ENCODE measurements at regions not wholly inside any gene's neighbourhood (a gene's known extent, or its start where the extent isn't known, plus 50 kb on each side); places are given as distances from the start of the nearest gene placed in this dataset.

DNA sequence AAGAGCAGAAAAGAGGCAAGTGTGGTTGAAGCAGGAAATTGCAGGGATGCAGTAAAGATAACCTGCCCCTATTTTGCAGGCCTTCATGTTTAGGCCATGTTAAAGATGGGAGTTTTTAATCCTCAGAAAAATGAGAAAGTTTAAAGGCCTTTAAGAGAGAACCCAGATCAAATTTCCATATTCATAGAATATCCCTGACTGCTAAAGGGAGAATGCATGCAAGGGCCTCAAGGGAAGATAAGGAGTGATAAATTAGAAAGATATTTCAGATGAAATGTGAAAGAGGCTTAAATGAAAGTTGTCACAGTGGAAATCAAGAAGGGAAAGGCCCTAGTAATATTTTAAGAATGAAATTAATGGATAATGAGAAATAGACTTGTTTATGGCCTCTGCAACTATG lies 292.1 kb downstream of the SATB1 start:
- TF ChIP-seq, protein P1, sequence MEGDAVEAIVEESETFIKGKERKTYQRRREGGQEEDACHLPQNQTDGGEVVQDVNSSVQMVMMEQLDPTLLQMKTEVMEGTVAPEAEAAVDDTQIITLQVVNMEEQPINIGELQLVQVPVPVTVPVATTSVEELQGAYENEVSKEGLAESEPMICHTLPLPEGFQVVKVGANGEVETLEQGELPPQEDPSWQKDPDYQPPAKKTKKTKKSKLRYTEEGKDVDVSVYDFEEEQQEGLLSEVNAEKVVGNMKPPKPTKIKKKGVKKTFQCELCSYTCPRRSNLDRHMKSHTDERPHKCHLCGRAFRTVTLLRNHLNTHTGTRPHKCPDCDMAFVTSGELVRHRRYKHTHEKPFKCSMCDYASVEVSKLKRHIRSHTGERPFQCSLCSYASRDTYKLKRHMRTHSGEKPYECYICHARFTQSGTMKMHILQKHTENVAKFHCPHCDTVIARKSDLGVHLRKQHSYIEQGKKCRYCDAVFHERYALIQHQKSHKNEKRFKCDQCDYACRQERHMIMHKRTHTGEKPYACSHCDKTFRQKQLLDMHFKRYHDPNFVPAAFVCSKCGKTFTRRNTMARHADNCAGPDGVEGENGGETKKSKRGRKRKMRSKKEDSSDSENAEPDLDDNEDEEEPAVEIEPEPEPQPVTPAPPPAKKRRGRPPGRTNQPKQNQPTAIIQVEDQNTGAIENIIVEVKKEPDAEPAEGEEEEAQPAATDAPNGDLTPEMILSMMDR (IDR thresholded peaks at IDR 0.05): no peak

GRCh38 chr3:18127859-18128681 lies 297.1 kb downstream of the SATB1 start:
- Mint-ChIP-seq H3K4me3 (ENCODE audit: unreplicated experiment) (no peak overlapping the region), H3K27ac (ENCODE audit: unreplicated experiment) (no peak overlapping the region), H3K27me3 (ENCODE audit: low read depth) (no peaks in the 10 kb centered on the region), H3K36me3 (ENCODE audit: low read depth) (no peaks in the 10 kb centered on the region), H3K9me3 (ENCODE audit: low read depth) (peaks cover 4% of the 10 kb centered on the region), H3K4me1 (ENCODE audit: low read depth) (peaks cover 9% of the 10 kb centered on the region)
- TF ChIP-seq, protein P1 (IDR thresholded peaks at IDR 0.05): no peak
- DNase-seq (ENCODE audit: low spot score): no peak

More for the DNA sequence above, 292.1 kb downstream of the SATB1 start:
- Mint-ChIP-seq H3K4me3 (ENCODE audit: unreplicated experiment) (no peak overlapping the region), H3K27me3 (ENCODE audit: low read depth) (no peaks in the 10 kb centered on the region), H3K36me3 (ENCODE audit: low read depth) (no peaks in the 10 kb centered on the region), H3K27ac (ENCODE audit: unreplicated experiment) (no peak overlapping the region), H3K4me1 (ENCODE audit: low read depth) (peaks cover 26% of the 10 kb centered on the region), H3K9me3 (ENCODE audit: low read depth) (no peaks in the 10 kb centered on the region)
- DNase-seq (ENCODE audit: low spot score): no peak

DNA sequence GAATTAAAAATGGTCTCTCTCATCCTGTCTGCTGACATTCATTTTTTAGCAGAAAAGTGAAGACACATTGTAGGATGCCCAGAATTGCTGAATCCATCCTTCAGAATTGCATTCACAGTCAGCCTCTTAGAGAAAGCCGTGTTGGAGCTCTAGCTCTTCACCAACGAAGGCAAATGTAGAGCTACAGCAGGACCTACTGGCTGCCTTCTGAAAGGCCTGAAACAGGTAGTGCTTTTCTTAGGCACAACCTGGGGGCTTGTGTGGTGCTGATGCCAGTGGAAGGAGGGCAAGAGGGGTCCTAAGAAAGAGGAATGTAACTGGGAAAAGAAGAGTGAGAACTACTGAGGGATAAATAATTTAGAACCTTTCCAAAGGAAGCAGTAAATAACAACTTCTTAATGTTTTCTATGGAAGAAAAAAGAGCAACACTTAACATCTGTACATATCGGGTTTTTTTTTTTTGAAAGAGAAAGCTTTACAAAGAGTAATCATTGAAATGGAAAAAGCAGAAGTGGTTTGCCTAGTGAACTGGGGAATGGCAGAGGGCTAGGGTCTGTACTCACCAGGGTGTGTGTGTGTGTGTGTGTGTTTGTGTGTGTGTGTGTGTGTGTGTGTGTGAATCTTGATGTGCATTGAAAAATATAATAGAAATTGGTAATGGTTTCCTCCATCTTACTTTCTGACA lies 297.8 kb downstream of the SATB1 start:
- TF ChIP-seq, protein P1 (IDR thresholded peaks at IDR 0.05): no peak
- no peak overlapping the region for H3K4me3 Mint-ChIP-seq (ENCODE audit: unreplicated experiment)
- no peaks in the 10 kb centered on the region for H3K36me3 Mint-ChIP-seq (ENCODE audit: low read depth)
- H3K27ac Mint-ChIP-seq (ENCODE audit: unreplicated experiment): no peak overlapping the region
- H3K4me1 Mint-ChIP-seq (ENCODE audit: low read depth): peaks cover 9% of the 10 kb centered on the region
- no peaks in the 10 kb centered on the region for H3K27me3 Mint-ChIP-seq (ENCODE audit: low read depth)
- no peak for DNase-seq (ENCODE audit: low spot score)
- H3K9me3 Mint-ChIP-seq (ENCODE audit: low read depth): peaks cover 4% of the 10 kb centered on the region

DNA sequence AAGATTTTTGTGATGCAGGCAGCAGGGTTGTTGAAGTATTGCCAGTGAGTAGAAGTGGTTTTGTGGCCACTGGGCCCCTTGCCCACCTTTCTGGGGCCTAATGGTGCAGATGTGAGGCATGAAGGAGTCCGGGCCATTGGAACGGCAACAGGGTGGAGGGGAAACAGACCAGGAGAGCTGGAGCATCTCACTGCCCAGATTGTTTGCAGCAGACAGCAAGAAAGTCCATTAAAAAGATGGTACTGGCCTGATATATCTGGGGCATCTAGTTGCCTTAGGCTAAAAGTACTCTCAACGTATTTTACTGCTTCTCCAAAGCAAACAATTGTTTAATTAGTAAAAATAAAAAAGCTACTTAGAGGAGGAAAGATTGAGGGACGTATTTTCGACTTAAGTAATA lies 298.4 kb downstream of the SATB1 start:
- Mint-ChIP-seq H3K4me3 (ENCODE audit: unreplicated experiment) (no peak overlapping the region), H3K4me1 (ENCODE audit: low read depth) (peaks cover 9% of the 10 kb centered on the region)

DNA sequence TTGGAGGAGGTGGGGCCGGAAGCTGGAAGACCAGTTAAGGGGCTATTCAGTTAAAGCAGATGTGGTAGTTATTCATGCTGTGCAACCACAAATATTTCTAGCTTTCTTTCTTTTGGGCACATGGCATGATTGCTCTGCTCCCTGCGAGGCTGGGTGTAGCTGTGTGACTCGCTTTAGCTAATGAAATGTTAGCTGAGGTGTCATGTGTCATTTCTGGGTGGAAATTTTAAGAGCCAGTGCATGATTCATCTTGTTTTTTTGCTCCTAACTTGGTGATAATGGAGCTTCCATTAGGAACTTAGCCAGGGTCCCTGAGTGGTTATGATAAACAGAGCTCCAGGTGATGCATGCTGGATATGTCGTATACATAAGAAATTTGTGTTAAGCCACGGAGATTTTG lies 300.6 kb downstream of the SATB1 start:
- no peak overlapping the region for H3K27ac Mint-ChIP-seq (ENCODE audit: unreplicated experiment)
- H3K4me1 Mint-ChIP-seq (ENCODE audit: low read depth): peaks cover 25% of the 10 kb centered on the region

More for the DNA sequence above, 298.4 kb downstream of the SATB1 start:
- DNase-seq (ENCODE audit: low spot score): no peak
- H3K27ac Mint-ChIP-seq (ENCODE audit: unreplicated experiment): no peak overlapping the region
- H3K36me3 Mint-ChIP-seq (ENCODE audit: low read depth): no peaks in the 10 kb centered on the region
- TF ChIP-seq, protein P1 (IDR thresholded peaks at IDR 0.05): no peak
- H3K9me3 Mint-ChIP-seq (ENCODE audit: low read depth): peaks cover 4% of the 10 kb centered on the region
- H3K27me3 Mint-ChIP-seq (ENCODE audit: low read depth): no peaks in the 10 kb centered on the region

More for the DNA sequence above, 300.6 kb downstream of the SATB1 start:
- peaks cover 4% of the 10 kb centered on the region for H3K9me3 Mint-ChIP-seq (ENCODE audit: low read depth)
- no peaks in the 10 kb centered on the region for H3K27me3 Mint-ChIP-seq (ENCODE audit: low read depth)
- H3K36me3 Mint-ChIP-seq (ENCODE audit: low read depth): no peaks in the 10 kb centered on the region
- TF ChIP-seq, protein P1 (IDR thresholded peaks at IDR 0.05): no peak
- H3K4me3 Mint-ChIP-seq (ENCODE audit: unreplicated experiment): no peak overlapping the region
- no peak for DNase-seq (ENCODE audit: low spot score)

Measured in chondrocyte (in vitro differentiated cells).